Activated CD4-positive, CD25-positive, alpha-beta regulatory T cell treated with anti-CD3 and anti-CD28 coated beads, Interleukin-2, amount 50 U/mL, for 24 hours (primary cell): ENCODE measurements at regions not wholly inside any gene's neighbourhood (a gene's known extent, or its start where the extent isn't known, plus 50 kb on each side); places are given as distances from the start of the nearest gene placed in this dataset.
"Not testable (repeated sequence)": the region's sequence is repeated elsewhere in the genome, so short reads cannot be mapped to it uniquely, and the experiment has no call there.

Experiments
- ATAC-seq, 2 donors: fragments of 150-1000 bp; cut with Tn5 transposase; one replicate each; pipeline ENCODE4 v1.10.0; 2021; ENCODE audit warnings: mild to moderate bottlenecking in 1 of 2, moderate library complexity in 1 of 2

GRCh38 chr7:86002858-86003257, 640.9 kb upstream of the GRM3 start:
- ATAC-seq = no peak

DNA sequence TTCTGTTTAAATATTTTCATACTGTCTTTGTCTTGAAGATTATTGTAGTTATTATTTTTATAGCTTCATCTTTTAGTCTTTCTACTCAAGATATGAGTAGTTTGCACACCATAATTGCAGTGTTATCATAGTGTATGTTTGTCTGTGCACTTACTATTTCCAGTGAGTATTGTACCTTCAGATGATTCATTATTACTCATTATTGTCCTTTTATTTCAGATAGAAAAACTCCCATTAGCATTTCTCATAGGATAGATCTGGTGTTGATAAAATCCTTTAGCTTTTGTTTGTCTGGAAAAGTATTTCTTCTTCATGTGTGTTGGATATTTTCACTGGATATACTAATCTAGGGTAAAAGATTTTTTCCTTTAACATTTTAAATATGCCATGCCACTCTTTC, 646.2 kb upstream of the GRM3 start:
- no peak for ATAC-seq

- no peak for ATAC-seq
Observed at GRCh38 chr7:85995101-85995500, 648.6 kb upstream of the GRM3 start.

DNA sequence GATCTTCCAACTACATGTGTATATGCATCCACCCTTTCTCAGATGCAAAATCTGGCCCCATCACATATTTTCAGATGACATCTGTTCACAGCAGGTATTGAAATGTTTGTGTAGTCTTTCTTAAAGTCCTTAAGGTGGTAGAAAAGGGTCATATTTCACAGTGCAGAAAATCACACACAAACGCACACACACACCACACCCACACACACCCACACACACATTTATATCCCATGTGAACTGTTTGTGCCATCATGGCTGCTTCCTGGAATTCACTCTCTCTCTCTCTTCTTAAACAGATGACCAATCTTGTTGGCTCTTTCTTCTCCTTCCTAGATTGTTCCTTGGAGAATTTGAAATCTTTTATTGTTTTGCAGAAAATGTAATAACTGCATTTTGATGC, 663.0 kb upstream of the GRM3 start:
- no peak for ATAC-seq

DNA sequence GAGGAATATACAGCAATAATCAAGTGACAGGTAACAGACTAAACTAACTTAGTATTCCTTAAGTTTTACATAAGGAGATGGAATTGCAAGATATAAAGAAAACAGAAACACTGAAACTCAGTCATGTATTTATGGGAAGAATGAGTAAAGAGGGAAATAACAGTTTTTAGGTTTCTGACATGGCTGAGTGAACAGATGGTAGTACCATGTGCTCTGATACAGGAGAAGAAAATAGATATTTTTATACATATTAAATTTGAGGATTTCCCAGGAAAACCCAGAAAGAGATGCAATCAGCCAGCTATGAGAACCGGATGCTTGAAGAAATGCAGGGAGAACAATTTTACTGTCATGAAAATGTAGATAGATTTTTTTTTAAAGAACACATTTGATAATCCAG, 669.5 kb upstream of the GRM3 start:
- ATAC-seq = no peak

DNA sequence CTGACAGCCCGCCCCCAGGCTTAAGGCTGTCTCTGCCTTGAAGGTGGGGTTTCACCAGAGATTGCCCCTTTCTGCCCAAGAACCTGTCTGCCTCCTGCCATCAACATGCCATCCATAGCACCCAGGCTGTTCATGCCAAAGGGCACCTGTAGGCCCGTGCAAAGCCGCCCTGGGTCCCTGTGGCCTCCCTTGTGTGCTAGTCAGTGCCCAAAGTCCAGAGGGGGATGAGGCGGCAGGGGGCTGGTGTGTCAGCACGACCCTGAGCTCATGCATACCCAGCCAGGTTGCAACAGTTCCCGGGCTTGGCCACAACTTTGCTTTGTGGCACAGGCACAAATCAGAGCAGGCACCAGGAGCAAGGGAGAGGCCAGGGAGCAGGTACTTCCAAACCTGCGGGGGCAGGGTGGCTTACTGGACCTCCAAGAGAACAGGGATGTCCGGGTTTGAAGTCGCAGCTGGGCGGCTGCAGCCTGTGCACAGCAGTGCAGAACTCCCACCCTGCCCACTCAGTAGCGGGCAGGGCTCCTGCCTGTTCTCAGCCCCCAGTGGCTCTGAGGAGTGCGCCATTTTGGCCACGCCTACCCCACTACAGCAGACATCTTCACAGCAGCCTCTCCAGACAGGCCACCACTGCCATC, 671.1 kb upstream of the GRM3 start:
- no peak for ATAC-seq

GRCh38 chr7:85954961-85955360, 688.7 kb upstream of the GRM3 start:
- no peak for ATAC-seq

DNA sequence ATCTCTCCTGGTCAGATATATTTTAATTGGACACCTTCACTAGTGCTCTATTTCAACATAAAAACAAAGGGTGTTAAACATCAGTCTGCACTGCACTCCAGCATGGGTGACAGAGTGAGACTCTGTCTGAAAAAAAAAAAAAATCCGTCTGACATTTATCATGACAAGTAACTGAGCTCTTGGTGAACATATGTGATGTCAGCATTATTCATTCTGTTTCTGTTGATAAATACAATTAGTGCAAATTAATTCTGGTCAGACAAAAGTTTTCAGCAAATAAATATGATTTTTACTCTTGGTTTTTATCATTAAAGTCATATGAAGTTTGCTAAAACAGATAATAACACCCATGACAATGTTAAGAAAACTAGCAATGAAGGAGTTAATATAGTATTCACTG, 692.8 kb upstream of the GRM3 start:
- no peak for ATAC-seq

- ATAC-seq = no peak
Observed at GRCh38 chr7:85950418-85950817, 693.3 kb upstream of the GRM3 start.

- ATAC-seq = no peak
Observed at GRCh38 chr7:85947767-85948166, 695.9 kb upstream of the GRM3 start.

DNA sequence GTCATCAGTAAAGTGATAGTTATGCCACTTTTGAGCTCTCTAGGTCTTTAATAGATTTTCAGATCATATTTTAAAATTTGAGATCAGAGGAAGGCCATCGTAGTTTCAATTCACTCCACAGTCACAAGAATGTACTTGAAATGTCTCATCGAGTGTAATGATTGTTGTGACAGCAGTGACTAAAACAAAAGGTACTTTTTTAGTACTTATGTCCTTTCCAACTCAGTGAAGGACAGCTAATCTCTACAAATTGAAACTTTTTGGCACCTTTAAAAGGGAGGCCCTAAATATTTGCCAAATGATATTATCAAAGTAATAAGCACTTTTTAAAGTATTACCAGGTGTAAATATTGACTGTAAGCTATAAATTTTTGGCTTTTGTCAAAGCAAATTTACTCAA, 702.9 kb upstream of the GRM3 start:
- ATAC-seq = no peak

DNA sequence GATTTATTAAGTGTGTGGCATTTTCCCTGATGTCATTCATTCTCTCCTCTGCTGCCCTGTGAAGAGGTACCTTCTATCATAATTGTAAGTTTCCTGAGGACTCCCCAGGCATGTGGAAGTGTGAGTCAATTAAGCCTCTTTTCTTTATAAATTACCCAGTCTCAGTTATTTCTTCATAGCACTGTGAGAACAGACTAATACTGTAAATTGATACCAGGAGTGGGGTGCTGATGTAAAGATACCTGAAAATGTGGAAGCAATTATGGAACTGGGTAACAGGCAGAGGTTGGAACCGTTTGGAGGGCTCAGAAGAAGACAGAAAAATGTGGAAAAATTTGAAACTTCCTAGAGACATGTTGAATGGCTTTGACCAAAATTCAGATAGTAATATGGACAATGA, 711.8 kb upstream of the GRM3 start:
- ATAC-seq = no peak

DNA sequence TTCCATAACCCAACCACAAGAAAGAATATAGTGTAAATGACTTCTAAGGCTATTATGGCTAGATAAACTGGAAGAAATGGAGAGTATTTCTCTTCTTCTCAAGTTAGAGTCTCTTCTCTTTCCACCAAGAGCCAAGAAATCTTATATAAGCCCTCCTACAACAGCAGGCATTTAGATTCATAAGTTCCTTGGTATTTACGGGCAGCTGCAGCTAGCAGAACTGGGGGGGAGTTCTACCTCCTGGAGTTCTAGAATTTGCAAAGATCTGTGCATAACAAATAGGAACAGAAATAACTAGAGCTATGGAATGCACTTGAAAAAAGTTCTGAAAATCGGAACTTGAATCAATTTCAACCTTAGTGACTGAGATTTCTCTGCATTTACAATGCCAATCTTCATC, 715.2 kb upstream of the GRM3 start:
- ATAC-seq = no peak

DNA sequence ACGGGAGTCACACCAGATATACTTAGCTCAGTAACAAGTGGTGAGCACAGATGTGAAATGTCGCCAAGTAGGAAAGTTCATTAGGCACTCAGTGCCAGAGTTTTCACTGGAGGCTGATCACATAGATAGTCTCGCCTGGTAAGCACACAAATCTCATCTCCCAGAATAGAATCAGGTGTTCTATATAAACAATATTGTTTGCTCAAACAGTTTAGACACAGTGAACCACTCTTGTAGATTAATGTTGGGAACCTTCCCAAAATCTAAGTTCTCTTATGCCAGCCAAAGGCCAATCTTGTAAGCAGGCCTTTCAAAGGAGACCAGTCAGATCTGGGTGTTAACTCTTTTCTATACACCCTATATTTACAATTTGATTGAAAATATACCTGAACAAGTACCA, 716.5 kb upstream of the GRM3 start:
- no peak for ATAC-seq

DNA sequence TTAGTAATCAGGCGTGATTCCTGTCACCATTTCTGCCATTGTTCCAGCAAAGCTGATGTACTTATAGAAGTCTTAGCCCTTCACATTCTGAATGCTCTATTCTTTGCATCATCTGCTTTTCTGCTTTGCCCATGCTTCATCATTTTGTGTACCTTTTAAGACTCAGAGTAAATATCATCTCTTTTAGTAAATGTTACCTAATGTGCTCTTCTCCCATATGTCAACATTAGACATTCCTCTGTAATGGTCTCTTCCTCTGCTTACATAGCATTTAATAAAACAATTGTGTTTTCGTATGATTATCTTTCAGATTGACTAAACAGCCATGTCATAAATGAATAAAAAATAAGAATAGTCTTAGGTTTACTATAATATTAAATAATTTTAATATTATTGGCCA, 719.6 kb upstream of the GRM3 start:
- ATAC-seq = no peak

DNA sequence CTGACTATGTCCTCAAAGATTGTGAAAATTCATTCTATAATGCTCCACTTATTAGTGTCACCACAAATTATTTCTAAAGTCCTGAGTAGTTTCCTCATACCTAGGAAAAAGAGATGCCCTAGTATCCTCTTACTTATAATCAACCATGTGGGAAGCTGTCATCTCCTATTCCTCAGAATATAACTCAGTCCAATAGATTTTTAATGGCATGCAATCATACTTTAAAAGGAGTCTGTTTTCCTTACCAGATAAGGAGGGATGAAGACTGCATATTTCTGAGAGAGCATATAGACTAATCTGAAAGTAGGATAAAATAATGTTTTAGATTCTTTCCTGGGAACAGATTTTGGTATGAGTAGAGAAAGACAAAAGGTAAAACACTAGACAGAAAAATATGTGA, 727.7 kb upstream of the GRM3 start:
- no peak for ATAC-seq

GRCh38 chr7:85914437-85914836, 727.6 kb upstream of the SEMA3D start:
- no peak for ATAC-seq

DNA sequence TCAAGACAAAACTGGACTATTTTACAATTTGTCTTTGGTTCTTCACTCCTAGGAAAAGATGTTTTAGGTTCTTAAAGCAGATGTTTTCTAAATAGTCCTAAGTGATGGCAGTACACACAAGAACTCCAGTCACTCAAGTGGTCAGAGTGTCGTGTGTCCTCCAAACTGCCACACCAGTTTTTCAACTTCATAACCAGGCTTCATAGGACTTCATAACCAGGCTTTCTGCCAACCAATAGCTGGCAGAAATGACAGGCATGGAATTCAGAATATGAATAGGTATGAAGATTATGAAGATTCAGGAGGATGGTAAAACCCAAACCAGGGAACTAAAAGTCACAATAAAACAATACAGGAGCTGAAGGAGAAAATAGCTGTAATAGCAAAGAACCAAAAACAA, 721.2 kb upstream of the SEMA3D start:
- ATAC-seq = no peak

- ATAC-seq = no peak
Observed at GRCh38 chr7:85897967-85898366, 711.1 kb upstream of the SEMA3D start.

DNA sequence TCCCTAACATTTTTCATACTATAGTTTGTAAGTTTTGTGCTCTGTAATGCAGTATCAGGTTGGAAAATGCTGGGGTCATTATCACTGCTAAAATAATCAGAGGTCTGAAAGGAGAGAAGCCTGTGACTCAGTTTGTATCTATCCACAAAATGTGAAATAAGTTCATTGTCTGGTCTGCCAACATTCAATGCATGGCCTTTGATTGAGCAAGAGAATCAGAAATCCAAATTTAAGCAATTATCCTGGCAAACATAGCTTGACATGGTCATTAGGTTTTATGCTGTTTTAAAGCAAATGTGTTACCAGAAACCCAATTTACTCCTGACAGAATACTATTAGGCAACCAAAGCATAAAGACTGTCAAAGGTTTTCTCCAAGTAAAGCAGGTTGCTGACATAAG, 709.7 kb upstream of the SEMA3D start:
- ATAC-seq = no peak

DNA sequence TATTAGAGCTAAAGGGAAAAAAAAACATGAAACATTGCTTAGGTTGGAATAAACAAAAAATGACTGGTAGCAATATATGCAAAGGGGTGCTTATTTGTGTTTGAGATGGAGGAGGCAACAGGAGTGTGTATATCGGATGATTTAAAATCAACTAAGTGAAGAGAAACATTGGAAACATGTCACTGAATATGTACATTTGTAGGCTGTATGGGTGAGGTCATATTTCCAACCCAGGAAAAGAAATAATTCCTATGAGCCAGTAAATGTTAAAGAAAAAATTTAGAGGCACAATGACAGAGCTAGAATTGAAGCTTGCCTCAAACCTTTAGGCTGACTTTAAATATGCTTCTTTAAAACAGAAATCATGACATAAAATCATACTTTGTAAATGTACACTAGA, 709.0 kb upstream of the SEMA3D start:
- ATAC-seq = no peak

GRCh38 chr7:85891900-85892299, 705.0 kb upstream of the SEMA3D start:
- ATAC-seq = not testable (repeated sequence)

GRCh38 chr7:85890244-85890811, 703.5 kb upstream of the SEMA3D start:
- ATAC-seq = no peak

GRCh38 chr7:85887133-85887532, 700.3 kb upstream of the SEMA3D start:
- no peak for ATAC-seq

DNA sequence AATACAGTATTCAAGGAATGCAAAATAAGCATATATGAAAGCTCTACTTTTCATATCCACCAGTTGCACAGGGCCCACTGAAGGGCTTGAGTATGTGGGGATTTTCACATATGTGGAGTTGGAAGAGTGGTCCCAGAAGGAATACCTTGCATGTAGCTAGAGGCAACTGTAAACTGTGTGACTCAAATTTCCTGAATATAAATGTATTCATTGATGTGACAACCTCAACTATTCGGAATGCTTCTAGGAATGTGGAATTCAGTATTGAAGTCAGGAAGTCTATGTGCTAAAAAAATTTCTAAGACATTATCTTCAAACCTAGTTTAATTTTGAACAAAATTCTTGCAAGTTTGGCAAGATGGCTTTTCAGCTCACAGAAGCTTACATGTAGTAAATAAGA, 695.5 kb upstream of the SEMA3D start:
- ATAC-seq = no peak
